Karpas-422 (cell line): ENCODE measurements at regions not wholly inside any gene's neighbourhood (a gene's known extent, or its start where the extent isn't known, plus 50 kb on each side); places are given as distances from the start of the nearest gene placed in this dataset.
"Not testable (repeated sequence)": the region's sequence is repeated elsewhere in the genome, so short reads cannot be mapped to it uniquely, and the experiment has no call there.

Experiments used
- DNase-seq: peaks from one replicate; pipeline ENCODE4 v3.0.0-alpha.2; 2015
- H2AFZ ChIP-seq: fragments of 200-600 bp; sonication (generic); 2 replicates; pipeline ENCODE4 v1.6.1; 2014; ENCODE audit warnings: antibody characterized with exemption, low read length, mixed read lengths
- H3K27ac ChIP-seq: fragments of 200-600 bp; sonication (generic); 2 replicates; pipeline ENCODE4 v1.5.1; 2014; ENCODE audit warnings: mild to moderate bottlenecking, low read length, moderate library complexity
- H3K27me3 ChIP-seq: fragments of 200-600 bp; sonication (generic); 2 replicates; pipeline ENCODE4 v1.6.1; 2014; ENCODE audit warnings: low read length, mixed read lengths
- H3K36me3 ChIP-seq: fragments of 200-600 bp; sonication (generic); 2 replicates; pipeline ENCODE4 v1.6.1; 2014; ENCODE audit warnings: low read length, mixed read lengths; ENCODE audit not compliant: insufficient read depth
- H3K4me1 ChIP-seq: fragments of 200-600 bp; sonication (generic); 2 replicates; pipeline ENCODE4 v1.6.1; 2014; ENCODE audit warnings: mild to moderate bottlenecking, low read length, mixed read lengths
- H3K4me2 ChIP-seq: fragments of 200-600 bp; sonication (generic); 2 replicates; pipeline ENCODE4 v1.6.1; 2014; ENCODE audit warnings: low read length, low read depth, mild to moderate bottlenecking; ENCODE audit not compliant: poor library complexity, severe bottlenecking
- H3K4me3 ChIP-seq: fragments of 200-600 bp; sonication (generic); 2 replicates; pipeline ENCODE4 v1.5.1; 2014; ENCODE audit warnings: mild to moderate bottlenecking, antibody characterized with exemption, low read length, mixed read lengths
- H3K79me2 ChIP-seq: fragments of 200-600 bp; sonication (generic); 2 replicates; pipeline ENCODE4 v1.6.1; 2014; ENCODE audit warnings: mild to moderate bottlenecking, low read length, mixed read lengths
- H3K9ac ChIP-seq: fragments of 200-600 bp; sonication (generic); 2 replicates; pipeline ENCODE4 v1.6.0; 2014; ENCODE audit warnings: low read length
- H3K9me2 ChIP-seq: fragments of 200-600 bp; sonication (generic), shearing (Covaris generic); replicated peaks from 2 replicates; pipeline ENCODE4 v1.6.0; 2014; ENCODE audit warnings: mild to moderate bottlenecking, low read length, moderate library complexity; ENCODE audit not compliant: insufficient read depth
- H3K9me3 ChIP-seq: fragments of 300-700, 200-600 bp; sonication (generic); 2 replicates; pipeline ENCODE4 v1.6.1; 2014; ENCODE audit warnings: low read length, mixed read lengths
- H4K20me1 ChIP-seq: fragments of 200-600 bp; sonication (generic); 2 replicates; pipeline ENCODE4 v1.6.1; 2014; ENCODE audit warnings: mild to moderate bottlenecking, antibody characterized with exemption, low read length, low read depth; ENCODE audit not compliant: insufficient read depth

DNA sequence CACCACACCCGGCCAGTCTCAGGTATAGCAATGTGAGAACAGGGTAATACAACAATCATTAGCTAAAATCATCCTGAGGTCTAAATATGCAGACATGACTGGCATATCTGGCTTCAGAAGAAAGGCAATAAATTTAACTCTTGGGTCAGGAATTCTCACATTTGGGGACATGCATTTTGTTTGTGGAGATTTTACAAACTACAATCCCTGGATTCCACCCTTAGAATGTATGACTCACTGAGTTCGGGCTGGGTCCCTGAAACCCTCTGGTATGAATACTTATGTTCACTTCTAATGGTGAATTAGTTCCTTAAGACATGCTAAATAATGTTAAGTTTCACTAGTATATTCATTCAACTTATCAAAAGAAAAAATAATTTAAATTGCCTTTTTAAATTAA is 98.9 kb upstream of the HMGA2 start:
- no peaks in the 10 kb centered on the region for H3K4me1 ChIP-seq
- no peaks in the 10 kb centered on the region for H3K27me3 ChIP-seq
- no peak overlapping the region for H2AFZ ChIP-seq
- H4K20me1 ChIP-seq: no peaks in the 10 kb centered on the region
- DNase-seq: no peak
- H3K4me3 ChIP-seq: no peak overlapping the region
- H3K4me2 ChIP-seq: no peak overlapping the region
- no peak overlapping the region for H3K9ac ChIP-seq
- H3K9me2 ChIP-seq: no peaks in the 10 kb centered on the region
- no peaks in the 10 kb centered on the region for H3K36me3 ChIP-seq
- no peaks in the 10 kb centered on the region for H3K79me2 ChIP-seq
- no peaks in the 10 kb centered on the region for H3K9me3 ChIP-seq
- H3K27ac ChIP-seq: no peak overlapping the region

DNA sequence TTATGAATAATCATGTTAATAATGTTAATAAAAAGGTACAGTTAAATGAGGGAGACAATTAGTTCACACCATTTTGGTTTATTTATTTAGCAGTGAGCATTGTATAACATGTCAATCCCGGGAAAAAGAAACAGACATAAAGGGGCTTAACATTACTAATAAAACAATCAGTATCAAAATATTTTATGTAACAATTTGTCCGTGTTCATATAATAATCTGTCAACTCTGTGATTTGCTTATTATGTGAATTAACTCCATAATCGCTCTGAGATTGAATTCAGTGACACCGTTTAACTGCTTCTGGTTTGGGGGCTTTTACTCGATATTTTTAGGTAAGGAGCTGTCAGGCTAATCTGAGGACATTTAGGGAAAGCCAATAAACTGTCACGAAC is 95.8 kb upstream of the HMGA2 start:
- no peak for DNase-seq
- H3K36me3 ChIP-seq: no peaks in the 10 kb centered on the region
- no peak overlapping the region for H3K4me2 ChIP-seq
- H3K79me2 ChIP-seq: no peaks in the 10 kb centered on the region
- no peaks in the 10 kb centered on the region for H3K9me3 ChIP-seq
- H3K4me1 ChIP-seq: no peaks in the 10 kb centered on the region
- H2AFZ ChIP-seq: no peak overlapping the region
- no peaks in the 10 kb centered on the region for H3K27me3 ChIP-seq
- no peaks in the 10 kb centered on the region for H4K20me1 ChIP-seq
- H3K4me3 ChIP-seq: no peak overlapping the region
- no peaks in the 10 kb centered on the region for H3K9me2 ChIP-seq
- H3K27ac ChIP-seq: no peak overlapping the region
- no peak overlapping the region for H3K9ac ChIP-seq

DNA sequence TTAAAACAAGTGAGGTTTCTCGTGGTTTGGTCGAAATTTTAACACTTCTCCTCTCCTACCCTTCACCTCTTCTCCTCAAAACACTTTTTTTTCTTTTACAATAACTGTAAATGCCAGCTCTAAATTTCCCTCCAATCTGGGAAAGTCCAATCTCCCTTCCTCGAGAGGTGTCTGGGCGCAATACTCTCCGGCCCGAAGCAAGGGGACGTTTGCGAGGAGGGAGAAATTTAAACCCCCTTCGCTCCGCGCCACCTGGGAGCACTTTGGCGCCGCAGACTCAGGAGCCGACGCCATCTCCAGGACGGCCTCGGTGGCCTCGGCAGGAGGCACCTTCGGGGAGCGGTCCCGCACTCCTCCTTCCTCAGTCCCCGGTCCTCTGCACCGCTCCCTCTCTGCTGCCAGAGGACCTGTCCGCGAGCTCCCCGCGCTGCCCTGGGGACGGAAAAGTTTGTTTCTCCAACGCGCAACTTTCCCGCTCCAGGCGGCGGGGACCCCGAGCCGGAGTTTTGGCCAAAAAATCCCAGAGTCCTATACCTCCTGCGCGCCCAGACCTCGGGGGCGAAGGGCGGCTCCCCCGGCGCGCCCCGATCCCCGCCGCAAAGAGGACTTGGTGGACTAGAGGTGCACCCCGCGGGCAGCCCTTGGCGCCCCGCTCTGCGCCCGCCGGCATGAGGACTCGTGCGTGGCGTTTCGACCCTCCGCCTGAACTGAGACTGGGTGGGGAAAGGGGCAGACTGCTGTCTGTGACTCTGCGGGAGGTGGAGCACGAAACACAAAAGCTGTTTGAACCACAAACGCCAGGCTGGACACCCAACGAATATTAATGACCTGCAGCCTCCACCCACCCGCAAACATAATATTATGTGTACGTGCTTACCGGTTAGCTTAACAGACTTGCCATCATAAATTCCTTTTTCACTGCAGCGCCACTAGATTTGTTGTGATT is 95.2 kb upstream of the HMGA2 start:
- H3K4me2 ChIP-seq: no peak overlapping the region
- no peaks in the 10 kb centered on the region for H3K9me3 ChIP-seq
- H2AFZ ChIP-seq: no peak overlapping the region
- no peak overlapping the region for H3K9ac ChIP-seq
- H3K79me2 ChIP-seq: no peaks in the 10 kb centered on the region
- no peak overlapping the region for H3K4me3 ChIP-seq
- H3K27ac ChIP-seq: no peak overlapping the region
- no peak for DNase-seq
- no peaks in the 10 kb centered on the region for H4K20me1 ChIP-seq
- no peaks in the 10 kb centered on the region for H3K36me3 ChIP-seq
- no peaks in the 10 kb centered on the region for H3K4me1 ChIP-seq
- no peaks in the 10 kb centered on the region for H3K9me2 ChIP-seq
- no peaks in the 10 kb centered on the region for H3K27me3 ChIP-seq

DNA sequence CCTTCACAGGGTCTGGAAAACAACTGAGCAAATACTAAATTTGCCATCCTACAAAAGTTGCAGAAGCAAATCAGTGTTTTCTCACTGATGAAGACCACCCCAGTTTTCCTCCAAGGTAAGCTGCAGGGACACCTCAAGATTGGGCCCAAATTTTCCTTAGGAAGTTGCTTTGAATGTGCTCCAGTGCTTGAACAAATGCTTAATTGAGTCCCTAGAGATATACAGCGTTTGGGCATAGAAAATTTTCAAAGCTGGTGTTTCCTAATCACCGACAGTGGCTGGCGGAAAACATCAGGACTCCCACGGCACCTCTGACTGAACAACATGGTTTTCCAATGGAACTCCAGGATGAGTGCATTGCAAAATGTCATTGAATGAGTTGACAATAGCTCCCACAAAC is 92.5 kb upstream of the HMGA2 start:
- Histone ChIP-seq H4K20me1 (no peaks in the 10 kb centered on the region), H3K36me3 (no peaks in the 10 kb centered on the region), H3K27ac (no peak overlapping the region), H3K4me3 (no peak overlapping the region), H3K79me2 (no peaks in the 10 kb centered on the region), H3K9me2 (no peaks in the 10 kb centered on the region), H3K27me3 (no peaks in the 10 kb centered on the region), H3K4me2 (no peak overlapping the region), H3K9ac (no peak overlapping the region), H3K9me3 (no peaks in the 10 kb centered on the region), H2AFZ (no peak overlapping the region), H3K4me1 (no peaks in the 10 kb centered on the region)
- no peak for DNase-seq

DNA sequence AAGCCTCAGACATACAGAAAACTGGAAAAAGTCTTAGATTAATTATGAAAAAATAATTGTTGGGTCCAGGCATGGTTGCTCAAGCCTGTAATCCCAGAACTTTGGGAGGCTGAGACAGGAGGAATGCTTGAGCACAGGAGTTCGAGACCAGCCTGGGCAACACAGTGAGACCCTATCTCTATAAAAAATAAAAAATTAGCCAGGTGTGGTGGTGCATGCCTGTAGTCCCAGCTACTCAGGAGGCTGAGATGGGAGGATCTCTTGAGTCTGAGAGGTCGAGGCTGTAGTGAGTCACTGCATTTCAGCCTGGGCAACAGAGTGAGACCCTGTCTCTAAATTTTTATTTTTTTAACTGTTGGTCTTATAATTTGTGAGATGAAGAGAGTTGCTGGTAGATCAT is 90.6 kb upstream of the HMGA2 start:
- not testable (repeated sequence) for H3K9me3 ChIP-seq, H3K4me3 ChIP-seq

DNA sequence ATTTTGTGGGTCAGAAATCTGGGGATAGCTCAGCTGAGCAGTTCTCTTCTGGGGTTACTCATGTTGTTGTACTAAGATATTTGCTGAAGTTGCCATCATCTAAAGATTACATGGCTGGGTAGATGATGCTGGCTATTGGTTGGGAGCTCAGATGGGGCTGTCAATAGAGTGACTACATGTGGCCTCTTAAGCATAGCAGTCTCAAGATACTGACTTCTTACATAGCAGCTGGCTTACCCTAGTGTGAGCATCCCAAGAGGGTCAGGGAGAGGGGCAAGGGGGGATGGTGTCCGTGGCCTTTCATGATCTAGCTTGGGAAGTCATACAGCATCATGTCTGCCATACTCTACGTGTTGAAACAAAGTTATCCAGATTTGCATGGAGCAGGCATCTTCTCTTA is 90.1 kb upstream of the HMGA2 start:
- DNase-seq: no peak
- Histone ChIP-seq H3K4me3 (no peak overlapping the region), H3K79me2 (no peaks in the 10 kb centered on the region), H3K27me3 (no peaks in the 10 kb centered on the region), H3K9ac (no peak overlapping the region), H3K9me2 (no peaks in the 10 kb centered on the region), H3K27ac (no peak overlapping the region), H3K36me3 (no peaks in the 10 kb centered on the region), H2AFZ (no peak overlapping the region), H3K4me2 (no peak overlapping the region), H4K20me1 (no peaks in the 10 kb centered on the region), H3K9me3 (no peaks in the 10 kb centered on the region), H3K4me1 (no peaks in the 10 kb centered on the region)

More for the DNA sequence above, 90.6 kb upstream of the HMGA2 start:
- not testable (repeated sequence) for H3K36me3 ChIP-seq, H3K27me3 ChIP-seq, H3K79me2 ChIP-seq, DNase-seq, H3K9ac ChIP-seq, H3K9me2 ChIP-seq, H2AFZ ChIP-seq, H3K4me2 ChIP-seq, H4K20me1 ChIP-seq, H3K27ac ChIP-seq, H3K4me1 ChIP-seq

DNA sequence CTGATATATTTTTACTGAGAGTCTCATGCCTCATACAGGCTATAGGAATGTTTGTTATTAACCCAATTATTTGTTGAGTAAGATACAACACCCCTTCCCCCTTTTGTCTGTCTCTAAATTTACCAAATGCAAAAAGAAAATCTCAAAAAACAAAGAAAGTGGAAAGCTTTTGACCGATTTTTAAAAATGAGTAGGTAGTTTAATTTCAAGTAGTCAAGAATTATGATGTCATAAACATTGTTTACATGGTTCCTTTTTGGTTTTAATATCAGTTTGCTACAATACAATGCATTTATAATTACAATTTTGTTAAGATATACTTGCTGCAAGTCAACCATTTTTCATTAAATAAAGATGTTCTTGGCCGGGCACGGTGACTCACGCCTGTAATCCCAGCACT is 84.7 kb upstream of the HMGA2 start:
- Histone ChIP-seq H3K79me2 (no peaks in the 10 kb centered on the region), H3K9me3 (no peaks in the 10 kb centered on the region)

DNA sequence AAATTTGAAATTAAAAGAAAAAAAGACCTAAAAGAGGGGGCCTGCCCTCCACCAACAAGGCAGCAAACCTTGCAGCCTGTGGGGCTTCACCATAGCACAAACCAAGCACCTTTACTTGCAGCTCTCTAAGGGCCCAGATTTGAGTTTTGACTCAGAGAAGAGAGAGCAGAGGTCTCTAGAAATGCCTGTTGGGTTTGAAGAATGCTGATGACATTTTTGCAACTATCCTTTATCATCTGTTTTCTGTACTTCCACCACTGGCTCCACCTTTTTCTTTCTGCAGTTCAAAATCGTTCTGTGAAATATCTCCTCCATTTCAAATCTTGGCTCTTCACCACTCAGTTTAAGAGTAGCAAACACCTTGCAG is 83.8 kb upstream of the HMGA2 start:
- H3K27me3 ChIP-seq: no peaks in the 10 kb centered on the region
- no peak overlapping the region for H3K4me3 ChIP-seq
- no peaks in the 10 kb centered on the region for H4K20me1 ChIP-seq
- H2AFZ ChIP-seq: no peak overlapping the region
- H3K4me1 ChIP-seq: no peaks in the 10 kb centered on the region
- no peak overlapping the region for H3K4me2 ChIP-seq
- no peak overlapping the region for H3K9ac ChIP-seq
- no peaks in the 10 kb centered on the region for H3K9me3 ChIP-seq
- DNase-seq: no peak
- H3K79me2 ChIP-seq: no peaks in the 10 kb centered on the region
- no peaks in the 10 kb centered on the region for H3K9me2 ChIP-seq
- H3K27ac ChIP-seq: no peak overlapping the region
- H3K36me3 ChIP-seq: no peaks in the 10 kb centered on the region

More for the DNA sequence above, 84.7 kb upstream of the HMGA2 start:
- no peak overlapping the region for H3K9ac ChIP-seq
- DNase-seq: no peak
- no peak overlapping the region for H3K27ac ChIP-seq
- H2AFZ ChIP-seq: no peak overlapping the region
- no peaks in the 10 kb centered on the region for H3K9me2 ChIP-seq
- H3K27me3 ChIP-seq: no peaks in the 10 kb centered on the region
- H3K4me2 ChIP-seq: no peak overlapping the region
- no peaks in the 10 kb centered on the region for H4K20me1 ChIP-seq
- H3K36me3 ChIP-seq: no peaks in the 10 kb centered on the region
- no peak overlapping the region for H3K4me3 ChIP-seq
- H3K4me1 ChIP-seq: no peaks in the 10 kb centered on the region
